B cell (primary cell): ENCODE measurements at regions not wholly inside any gene's neighbourhood (a gene's known extent, or its start where the extent isn't known, plus 50 kb on each side); places are given as distances from the start of the nearest gene placed in this dataset.

Experiments used
- ATAC-seq: fragments of 200-7000 bp; cut with Tn5 transposase; one replicate; pipeline ENCODE4 v1.10.0; 2021; ENCODE audit warnings: low read depth, mild to moderate bottlenecking, moderate number of reproducible peaks, moderate library complexity
- CTCF ChIA-PET: fragments of 350-600 bp; sonication (Branson Sonifier 250); formaldehyde crosslinking; loops from one replicate; lab custom pipeline; 2021; ENCODE audit warnings: antibody characterized with exemption, inconsistent platforms; lab: Charles Lee
- POLR2A ChIA-PET: fragments of 350-600 bp; sonication (Branson Sonifier 250); formaldehyde crosslinking; loops from one replicate; lab custom pipeline; 2021; ENCODE audit warnings: antibody characterized with exemption; lab: Charles Lee
- DNase-seq: peaks from one replicate; pipeline ENCODE4 v3.0.0; 2013
- H2AFZ ChIP-seq: 2 replicates; pipeline ENCODE4 v1.6.1; 2012; ENCODE audit warnings: mild to moderate bottlenecking, low read depth, low read length; ENCODE audit not compliant: insufficient read depth, poor library complexity, severe bottlenecking
- H3K27ac ChIP-seq, 2 donors: 1 replicate in 1 of 2; 2 replicates in 1 of 2; pipeline ENCODE4 v1.5.1; 2012 to 2013; ENCODE audit warnings: low read length in 2 of 2, mild to moderate bottlenecking in 2 of 2, moderate library complexity in 1 of 2
- H3K27me3 ChIP-seq, 4 experiments: fragments of 200-600 bp in 1 of 4; sonication (generic) in 1 of 4; replicated peaks in 1 of 4; 1 replicate in 2 of 4; 2 replicates in 2 of 4; pipeline versions ENCODE4 v1.6.1 to v1.7.0; 2013 to 2016; ENCODE audit warnings: low read length in 3 of 4, mild to moderate bottlenecking in 2 of 4, mixed read lengths in 1 of 4, moderate library complexity in 1 of 4; ENCODE audit not compliant: insufficient read depth in 4 of 4, control insufficient read depth in 3 of 4; ENCODE audit errors: control extremely low read depth in 1 of 4
- H3K36me3 ChIP-seq, 2 experiments: replicated peaks in 1 of 2; 1 replicate in 1 of 2; 2 replicates in 1 of 2; pipeline versions ENCODE4 v1.6.1 to v1.7.1; 2013; ENCODE audit warnings: low read length in 1 of 2; ENCODE audit not compliant: insufficient read depth in 2 of 2, control insufficient read depth in 1 of 2; ENCODE audit errors: control extremely low read depth in 1 of 2, extremely low read depth in 1 of 2
- H3K4me1 ChIP-seq, 2 donors: fragments of 200-600 bp in 1 of 2; sonication (generic) in 1 of 2; 1 replicate in 1 of 2; 2 replicates in 1 of 2; pipeline versions ENCODE4 v1.5.1 to v1.6.1; 2013 to 2017; ENCODE audit warnings: low read length in 2 of 2; ENCODE audit not compliant: control insufficient read depth in 2 of 2, insufficient read depth in 2 of 2
- H3K4me2 ChIP-seq: replicated peaks from 2 replicates; pipeline ENCODE3; 2012; ENCODE audit warnings: mild to moderate bottlenecking, low read depth, low read length; ENCODE audit not compliant: poor library complexity, severe bottlenecking
- H3K4me3 ChIP-seq, 5 experiments: fragments of 200-600 bp in 1 of 5; sonication (generic) in 1 of 5; 1 replicate in 3 of 5; 2 replicates in 2 of 5; pipeline versions ENCODE4 v1.5.1 to v1.7.0; 2011 to 2016; ENCODE audit warnings: low read length in 4 of 5, mild to moderate bottlenecking in 4 of 5, low read depth in 2 of 5, control low read depth in 1 of 5, moderate library complexity in 1 of 5; ENCODE audit not compliant: insufficient read depth in 1 of 5; ENCODE audit errors: control extremely low read depth in 1 of 5, extremely low read depth in 1 of 5
- H3K79me2 ChIP-seq: fragments of 200-600 bp; sonication (generic); one replicate; pipeline ENCODE4 v1.6.0; 2016; ENCODE audit warnings: low read length; ENCODE audit not compliant: control insufficient read depth, insufficient read depth
- H3K9ac ChIP-seq: fragments of 200-600 bp; sonication (generic); 2 replicates; pipeline ENCODE4 v1.6.1; 2017; ENCODE audit warnings: mild to moderate bottlenecking, low read length, moderate library complexity
- H3K9me3 ChIP-seq, 3 donors: one replicate each; pipeline versions ENCODE4 v1.6.1 to v1.7.1; 2013; ENCODE audit warnings: low read length in 2 of 3; ENCODE audit not compliant: control insufficient read depth in 2 of 3, insufficient read depth in 1 of 3; ENCODE audit errors: control extremely low read depth in 1 of 3
- H4K20me1 ChIP-seq: 2 replicates; pipeline ENCODE4 v1.6.0; 2012; ENCODE audit warnings: mild to moderate bottlenecking, low read length; ENCODE audit not compliant: insufficient read depth, control insufficient read depth, poor library complexity, severe bottlenecking
- H3K27ac Mint-ChIP-seq: one replicate; pipeline ENCODE4 v1.8.0; 2021; ENCODE audit warnings: mixed read lengths
- H3K27me3 Mint-ChIP-seq: one replicate; pipeline ENCODE4 v1.8.0; 2021; ENCODE audit warnings: mixed read lengths
- H3K4me1 Mint-ChIP-seq: one replicate; pipeline ENCODE4 v1.8.0; 2021; ENCODE audit warnings: mixed read lengths
- H3K4me3 Mint-ChIP-seq: one replicate; pipeline ENCODE4 v1.8.0; 2021; ENCODE audit warnings: mixed read lengths
- H3K9me3 Mint-ChIP-seq: one replicate; pipeline ENCODE4 v1.8.0; 2022; ENCODE audit warnings: mixed read lengths; ENCODE audit not compliant: insufficient read depth
- CTCF ChIP-seq: fragments of 200-600 bp; IDR thresholded peaks from one replicate; pipeline ENCODE4 v1.8.0; 2022; ENCODE audit warnings: antibody characterized with exemption, mild to moderate bottlenecking
- EZH2 ChIP-seq: IDR thresholded peaks from 2 replicates; pipeline ENCODE4 v1.6.1; 2012; ENCODE audit warnings: borderline replicate concordance, low read depth, mild to moderate bottlenecking, moderate library complexity, low read length; ENCODE audit not compliant: insufficient read depth, poor library complexity, severe bottlenecking
- WGBS: methylation state at CpG from one replicate; pipeline ENCODE4 v1.1.5; 2013; ENCODE audit warnings: missing lambda C conversion rate; ENCODE audit not compliant: insufficient coverage; 5-methylcytosine and 5-hydroxymethylcytosine counted together
- intact Hi-C: fragments of 100-400 bp; cut with micrococcal nuclease; formaldehyde crosslinking; loops from one replicate; pipeline ENCODE4 v1.10.0; 2022

DNA sequence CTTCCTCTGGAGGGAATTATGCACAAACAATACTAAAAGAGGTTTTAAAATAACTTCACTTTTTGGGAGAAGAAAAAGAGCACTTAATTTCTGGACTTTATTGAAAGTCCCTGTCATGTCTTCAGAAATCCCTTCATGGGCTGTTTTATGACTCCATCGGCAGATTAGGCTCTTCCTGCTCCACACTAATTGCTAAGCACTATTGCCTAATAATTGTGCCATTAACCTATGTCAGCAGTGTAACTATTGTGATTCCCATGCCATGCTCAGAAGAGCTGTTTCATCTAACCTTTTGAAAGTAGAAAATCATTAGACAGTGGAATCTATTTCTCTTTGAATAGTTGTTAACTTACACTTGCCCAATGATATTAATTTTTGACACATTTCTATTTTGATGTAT, 489.3 kb upstream of the RUNX1 start:
- no peak for ATAC-seq
- intact Hi-C loops, result no loop called here
- Histone ChIP-seq H3K27ac (no peak overlapping the region), H3K4me2 (no peak overlapping the region), H3K36me3 (no peaks in the 10 kb centered on the region), H2AFZ (no peak overlapping the region), H3K9me3 (peaks cover 3 to 10% (median 4%) of the 10 kb centered on the region in 3 donors), H3K9ac (no peak overlapping the region), H3K27me3 (no peaks in the 10 kb centered on the region), H3K4me1 (no peaks in the 10 kb centered on the region), H3K4me3 (no peak overlapping the region), H4K20me1 (no peaks in the 10 kb centered on the region), H3K79me2 (no peaks in the 10 kb centered on the region)
- Mint-ChIP-seq H3K4me1 (no peaks in the 10 kb centered on the region), H3K27me3 (peaks cover 4% of the 10 kb centered on the region), H3K9me3 (peaks cover 6% of the 10 kb centered on the region), H3K4me3 (no peak overlapping the region), H3K27ac (no peak overlapping the region)
- no CpG with 5 or more reads among the region's 1 CpG for WGBS
- no peak for DNase-seq
- POLR2A ChIA-PET, result no interaction called here
- TF ChIP-seq EZH2 (no peak), CTCF (no peak)
- CTCF ChIA-PET, result no interaction called here

- intact Hi-C loops, result no loop called here
- Histone ChIP-seq H2AFZ (no peak overlapping the region), H3K9me3 (peaks cover 3 to 10% (median 4%) of the 10 kb centered on the region in 3 donors), H3K27ac (no peak overlapping the region), H3K79me2 (no peaks in the 10 kb centered on the region), H3K4me3 (no peak overlapping the region), H3K4me1 (no peaks in the 10 kb centered on the region), H3K9ac (no peak overlapping the region), H3K4me2 (no peak overlapping the region), H3K27me3 (no peaks in the 10 kb centered on the region), H4K20me1 (no peaks in the 10 kb centered on the region), H3K36me3 (no peaks in the 10 kb centered on the region)
- DNase-seq, result no peak
- ChIA-PET CTCF (no interaction called here), POLR2A (no interaction called here)
- WGBS, result 100% methylated on average over 1 of the region's 2 CpGs
- H3K4me3 Mint-ChIP-seq, result no peak overlapping the region
- H3K4me1 Mint-ChIP-seq, result no peaks in the 10 kb centered on the region
- H3K27ac Mint-ChIP-seq, result no peak overlapping the region
- peaks cover 4% of the 10 kb centered on the region for H3K27me3 Mint-ChIP-seq
- H3K9me3 Mint-ChIP-seq, result peaks cover 6% of the 10 kb centered on the region
- TF ChIP-seq EZH2, result no peak
- no peak for TF ChIP-seq CTCF
- no peak for ATAC-seq
Observed at GRCh38 chr21:35537604-35538003, 488.5 kb upstream of the RUNX1 start.
